KMS-11 (cell line): ENCODE measurements at regions not wholly inside any gene's neighbourhood (a gene's known extent, or its start where the extent isn't known, plus 50 kb on each side); places are given as distances from the start of the nearest gene placed in this dataset.

Experiments
- H2AFZ ChIP-seq: fragments of 200-600 bp; sonication (generic); 2 replicates; pipeline ENCODE4 v1.6.1; 2016; ENCODE audit warnings: antibody characterized with exemption, mixed run types, low read depth
- H3K27ac ChIP-seq: fragments of 200-600 bp; sonication (generic); 2 replicates; pipeline ENCODE4 v1.6.1; 2016; ENCODE audit warnings: mild to moderate bottlenecking, mixed run types
- H3K27me3 ChIP-seq: fragments of 200-600 bp; sonication (generic); 2 replicates; pipeline ENCODE4 v1.6.1; 2017; ENCODE audit warnings: mild to moderate bottlenecking, low read depth, mixed run types, moderate library complexity; ENCODE audit not compliant: insufficient read depth
- H3K36me3 ChIP-seq: fragments of 200-600 bp; sonication (generic); 2 replicates; pipeline ENCODE4 v1.6.1; 2017; ENCODE audit warnings: mild to moderate bottlenecking, mixed run types; ENCODE audit not compliant: insufficient read depth
- H3K4me1 ChIP-seq: fragments of 200-600 bp; sonication (generic); 2 replicates; pipeline ENCODE4 v1.6.1; 2016; ENCODE audit warnings: mild to moderate bottlenecking, low read depth, mixed run types; ENCODE audit not compliant: poor library complexity, severe bottlenecking
- H3K4me2 ChIP-seq: fragments of 200-600 bp; sonication (generic); 2 replicates; pipeline ENCODE4 v1.7.0; 2016; ENCODE audit warnings: mild to moderate bottlenecking, mixed run types
- H3K4me3 ChIP-seq: fragments of 200-600 bp; sonication (generic); IDR thresholded peaks from 2 replicates; pipeline ENCODE4 v1.6.1; 2017; ENCODE audit warnings: low read depth, low read length, mixed read lengths; ENCODE audit not compliant: insufficient read depth
- H3K79me2 ChIP-seq: fragments of 200-600 bp; sonication (generic); 2 replicates; pipeline ENCODE4 v1.6.1; 2016; ENCODE audit warnings: low read depth, mixed run types; ENCODE audit not compliant: insufficient read depth
- H3K9ac ChIP-seq: fragments of 200-600 bp; sonication (generic); 2 replicates; pipeline ENCODE4 v1.6.1; 2016; ENCODE audit warnings: mild to moderate bottlenecking, mixed run types
- H4K20me1 ChIP-seq: fragments of 200-600 bp; sonication (generic); 2 replicates; pipeline ENCODE4 v1.6.1; 2016; ENCODE audit warnings: mild to moderate bottlenecking, mixed run types; ENCODE audit not compliant: insufficient read depth
- TF ChIP-seq, protein P1 (sequence below): fragments of 200-600 bp; sonication (generic); conservative IDR thresholded peaks from 2 replicates; pipeline ENCODE4 v1.6.1; 2017; ENCODE audit warnings: low read depth, mild to moderate bottlenecking, antibody characterized with exemption, low read length, moderate library complexity, mixed read lengths

DNA sequence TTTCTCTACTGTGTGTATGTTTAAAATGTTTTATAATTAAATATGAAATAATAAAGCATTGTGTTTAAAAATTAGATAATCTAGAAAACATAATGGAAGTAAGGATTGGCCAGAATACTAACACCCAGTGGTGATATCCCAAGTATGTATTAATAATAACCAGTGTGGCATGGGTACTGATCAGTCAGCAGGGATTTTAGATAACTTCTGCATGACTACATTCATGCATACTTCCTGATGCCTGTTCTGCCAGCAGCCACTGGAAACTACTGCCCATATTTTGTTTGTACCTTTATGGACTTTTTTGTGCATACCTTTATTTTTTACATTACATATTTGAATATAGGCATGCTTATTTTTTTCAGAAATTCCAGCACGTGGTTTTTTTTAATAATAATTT is 156.6 kb upstream of the TMEM196 start:
- no peak overlapping the region for H2AFZ ChIP-seq
- H3K27me3 ChIP-seq = no peaks in the 10 kb centered on the region
- H3K36me3 ChIP-seq = no peaks in the 10 kb centered on the region
- TF ChIP-seq, protein P1, sequence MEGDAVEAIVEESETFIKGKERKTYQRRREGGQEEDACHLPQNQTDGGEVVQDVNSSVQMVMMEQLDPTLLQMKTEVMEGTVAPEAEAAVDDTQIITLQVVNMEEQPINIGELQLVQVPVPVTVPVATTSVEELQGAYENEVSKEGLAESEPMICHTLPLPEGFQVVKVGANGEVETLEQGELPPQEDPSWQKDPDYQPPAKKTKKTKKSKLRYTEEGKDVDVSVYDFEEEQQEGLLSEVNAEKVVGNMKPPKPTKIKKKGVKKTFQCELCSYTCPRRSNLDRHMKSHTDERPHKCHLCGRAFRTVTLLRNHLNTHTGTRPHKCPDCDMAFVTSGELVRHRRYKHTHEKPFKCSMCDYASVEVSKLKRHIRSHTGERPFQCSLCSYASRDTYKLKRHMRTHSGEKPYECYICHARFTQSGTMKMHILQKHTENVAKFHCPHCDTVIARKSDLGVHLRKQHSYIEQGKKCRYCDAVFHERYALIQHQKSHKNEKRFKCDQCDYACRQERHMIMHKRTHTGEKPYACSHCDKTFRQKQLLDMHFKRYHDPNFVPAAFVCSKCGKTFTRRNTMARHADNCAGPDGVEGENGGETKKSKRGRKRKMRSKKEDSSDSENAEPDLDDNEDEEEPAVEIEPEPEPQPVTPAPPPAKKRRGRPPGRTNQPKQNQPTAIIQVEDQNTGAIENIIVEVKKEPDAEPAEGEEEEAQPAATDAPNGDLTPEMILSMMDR = no peak
- no peak overlapping the region for H3K4me2 ChIP-seq
- H3K4me3 ChIP-seq = no peak overlapping the region
- no peak overlapping the region for H3K27ac ChIP-seq
- H4K20me1 ChIP-seq = no peaks in the 10 kb centered on the region
- no peak overlapping the region for H3K9ac ChIP-seq
- H3K79me2 ChIP-seq = no peaks in the 10 kb centered on the region
- no peaks in the 10 kb centered on the region for H3K4me1 ChIP-seq

DNA sequence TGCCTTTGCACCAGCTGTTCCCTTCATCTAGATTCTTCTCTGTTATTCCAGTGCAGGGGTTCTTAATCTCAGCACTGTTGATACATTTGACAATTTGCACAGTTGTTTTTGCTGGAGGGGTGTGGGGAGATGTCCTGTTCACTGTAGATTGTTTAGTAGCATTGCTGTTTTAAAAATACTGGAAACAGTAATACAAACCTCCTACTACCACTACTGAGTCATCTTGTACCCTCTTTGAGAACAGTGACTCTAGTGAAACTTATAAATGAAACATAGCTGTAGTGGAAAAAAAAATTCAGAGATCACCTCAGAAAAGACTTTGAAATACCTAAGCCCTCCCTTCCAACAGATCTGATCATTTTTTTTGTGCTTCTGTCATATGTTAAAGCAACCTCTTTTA is 154.8 kb upstream of the TMEM196 start:
- Histone ChIP-seq H4K20me1 (no peaks in the 10 kb centered on the region), H3K4me1 (no peaks in the 10 kb centered on the region), H3K9ac (no peak overlapping the region), H3K79me2 (no peaks in the 10 kb centered on the region), H3K36me3 (no peaks in the 10 kb centered on the region), H3K27ac (no peak overlapping the region), H2AFZ (no peak overlapping the region), H3K4me3 (no peak overlapping the region), H3K27me3 (no peaks in the 10 kb centered on the region), H3K4me2 (no peak overlapping the region)
- TF ChIP-seq, protein P1 = no peak

- no peaks in the 10 kb centered on the region for H4K20me1 ChIP-seq
- no peak overlapping the region for H3K4me2 ChIP-seq
- H3K9ac ChIP-seq = no peak overlapping the region
- H3K4me3 ChIP-seq = no peak overlapping the region
- H3K27me3 ChIP-seq = no peaks in the 10 kb centered on the region
- H3K36me3 ChIP-seq = no peaks in the 10 kb centered on the region
- TF ChIP-seq, protein P1 = no peak
- H2AFZ ChIP-seq = no peak overlapping the region
- no peaks in the 10 kb centered on the region for H3K79me2 ChIP-seq
- H3K27ac ChIP-seq = no peak overlapping the region
- no peaks in the 10 kb centered on the region for H3K4me1 ChIP-seq
Observed at GRCh38 chr7:19920705-19921104, 147.3 kb upstream of the TMEM196 start.

- Histone ChIP-seq H3K4me1 (no peaks in the 10 kb centered on the region), H3K9ac (no peak overlapping the region), H2AFZ (no peak overlapping the region), H3K79me2 (no peaks in the 10 kb centered on the region), H4K20me1 (no peaks in the 10 kb centered on the region), H3K4me3 (no peak overlapping the region), H3K36me3 (no peaks in the 10 kb centered on the region), H3K4me2 (no peak overlapping the region), H3K27ac (no peak overlapping the region), H3K27me3 (no peaks in the 10 kb centered on the region)
- TF ChIP-seq, protein P1 = no peak
Observed at GRCh38 chr7:19920166-19920565, 146.7 kb upstream of the TMEM196 start.
